SJSA1 (cell line): ENCODE measurements at regions not wholly inside any gene's neighbourhood (a gene's known extent, or its start where the extent isn't known, plus 50 kb on each side); places are given as distances from the start of the nearest gene placed in this dataset.
A peak's percentile ranks its signal among the peaks of the same experiment; 100 is the strongest.

ENCODE experiments used
- DNase-seq, 2 experiments: peaks; one replicate each; pipeline ENCODE4 v3.0.0-alpha.2; 2015 to 2020; ENCODE audit warnings: low spot score in 2 of 2, low read depth in 1 of 2
- H3K27ac ChIP-seq: fragments of 250-450 bp; sonication (Bioruptor Pico); 2 replicates; pipeline ENCODE4 v1.5.1; 2020; ENCODE audit warnings: mild to moderate bottlenecking, moderate library complexity
- H3K27me3 ChIP-seq: fragments of 250-450 bp; sonication (Bioruptor Pico); replicated peaks from 2 replicates; pipeline ENCODE4 v1.5.1; 2020; ENCODE audit warnings: mild to moderate bottlenecking, moderate library complexity
- H3K36me3 ChIP-seq: fragments of 250-450 bp; sonication (Bioruptor Pico); 2 replicates; pipeline ENCODE4 v1.5.1; 2020; ENCODE audit warnings: mild to moderate bottlenecking
- H3K4me1 ChIP-seq: fragments of 250-450 bp; sonication (Bioruptor Pico); replicated peaks from 2 replicates; pipeline ENCODE4 v1.6.1; 2021; ENCODE audit warnings: mild to moderate bottlenecking
- H3K4me3 ChIP-seq: fragments of 250-450 bp; sonication (Bioruptor Pico); 2 replicates; pipeline ENCODE4 v1.5.1; 2020; ENCODE audit warnings: mild to moderate bottlenecking
- H3K9me3 ChIP-seq: fragments of 250-450 bp; sonication (Bioruptor Pico); replicated peaks from 2 replicates; pipeline ENCODE4 v1.5.1; 2020; ENCODE audit warnings: mild to moderate bottlenecking

DNA sequence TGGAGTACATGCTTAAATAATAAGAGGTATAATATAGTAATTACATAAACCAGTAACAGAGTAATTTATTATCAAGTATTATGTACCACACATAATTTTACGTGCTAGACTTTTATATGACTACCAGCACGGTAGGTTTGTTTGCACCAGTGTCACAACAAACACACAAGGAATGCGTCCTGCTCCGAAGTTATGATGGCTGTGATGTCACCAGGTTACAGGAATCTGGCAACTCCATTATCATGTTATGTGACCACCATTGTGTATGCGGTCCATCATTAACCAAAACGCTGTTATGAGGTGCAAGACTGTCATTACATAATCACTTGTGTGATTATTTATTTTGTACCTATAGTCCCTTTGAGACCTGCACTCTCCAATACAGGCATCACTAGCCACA is 235.2 kb upstream of the PMEPA1 start:
- peaks cover 15% of the 10 kb centered on the region for H3K4me1 ChIP-seq
- no peak overlapping the region for H3K4me3 ChIP-seq
- DNase-seq, result no peak
- no peaks in the 10 kb centered on the region for H3K36me3 ChIP-seq
- H3K9me3 ChIP-seq, result no peaks in the 10 kb centered on the region
- H3K27me3 ChIP-seq, result no peaks in the 10 kb centered on the region
- no peak overlapping the region for H3K27ac ChIP-seq

DNA sequence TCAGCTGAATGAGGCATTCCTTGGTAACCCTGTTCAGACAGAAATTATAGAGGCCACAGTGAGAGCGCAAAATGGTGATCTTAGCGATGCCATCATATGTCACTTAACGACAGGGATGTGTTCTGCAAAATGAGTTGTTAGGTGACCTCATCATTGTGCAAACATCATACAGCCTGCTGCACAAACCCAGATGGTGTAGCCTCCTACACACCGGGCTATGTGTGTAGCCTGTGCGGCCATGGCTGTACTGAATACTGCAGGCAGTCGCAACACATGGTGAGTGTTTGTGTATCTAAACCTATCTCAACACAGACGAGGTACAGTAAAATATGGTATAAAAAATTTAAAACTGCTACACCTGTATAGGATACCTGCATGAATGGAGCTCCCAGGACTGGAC is 234.1 kb upstream of the PMEPA1 start:
- H3K4me1 ChIP-seq, result peaks cover 15% of the 10 kb centered on the region
- H3K9me3 ChIP-seq, result no peaks in the 10 kb centered on the region
- DNase-seq, result no peak
- no peaks in the 10 kb centered on the region for H3K27me3 ChIP-seq
- H3K27ac ChIP-seq, result no peak overlapping the region
- no peak overlapping the region for H3K4me3 ChIP-seq
- H3K36me3 ChIP-seq, result no peaks in the 10 kb centered on the region

DNA sequence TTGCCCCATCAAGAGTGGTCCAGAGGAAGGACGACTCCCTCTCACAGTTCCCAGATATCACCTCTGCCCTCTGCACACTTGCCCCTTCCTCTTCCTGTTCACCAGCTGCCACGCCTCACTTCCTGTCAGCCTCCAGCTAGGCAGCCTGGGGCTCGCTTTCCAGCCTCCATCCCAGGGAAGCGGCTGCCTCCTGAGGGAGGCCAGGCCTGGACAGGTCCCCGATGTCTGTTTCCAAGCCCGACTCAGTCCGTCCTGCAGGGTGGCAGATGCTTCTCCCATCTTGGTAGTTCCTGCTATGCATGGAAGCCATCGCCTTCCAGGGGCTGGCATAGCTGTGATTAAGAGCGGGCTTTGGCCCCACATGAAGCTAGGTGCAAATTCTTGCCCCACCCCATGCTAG is 233.5 kb upstream of the PMEPA1 start:
- no peaks in the 10 kb centered on the region for H3K27me3 ChIP-seq
- DNase-seq, result no peak
- H3K4me3 ChIP-seq, result no peak overlapping the region
- H3K4me1 ChIP-seq, result peaks cover 12% of the 10 kb centered on the region
- H3K36me3 ChIP-seq, result no peaks in the 10 kb centered on the region
- H3K27ac ChIP-seq, result no peak overlapping the region
- H3K9me3 ChIP-seq, result no peaks in the 10 kb centered on the region

DNA sequence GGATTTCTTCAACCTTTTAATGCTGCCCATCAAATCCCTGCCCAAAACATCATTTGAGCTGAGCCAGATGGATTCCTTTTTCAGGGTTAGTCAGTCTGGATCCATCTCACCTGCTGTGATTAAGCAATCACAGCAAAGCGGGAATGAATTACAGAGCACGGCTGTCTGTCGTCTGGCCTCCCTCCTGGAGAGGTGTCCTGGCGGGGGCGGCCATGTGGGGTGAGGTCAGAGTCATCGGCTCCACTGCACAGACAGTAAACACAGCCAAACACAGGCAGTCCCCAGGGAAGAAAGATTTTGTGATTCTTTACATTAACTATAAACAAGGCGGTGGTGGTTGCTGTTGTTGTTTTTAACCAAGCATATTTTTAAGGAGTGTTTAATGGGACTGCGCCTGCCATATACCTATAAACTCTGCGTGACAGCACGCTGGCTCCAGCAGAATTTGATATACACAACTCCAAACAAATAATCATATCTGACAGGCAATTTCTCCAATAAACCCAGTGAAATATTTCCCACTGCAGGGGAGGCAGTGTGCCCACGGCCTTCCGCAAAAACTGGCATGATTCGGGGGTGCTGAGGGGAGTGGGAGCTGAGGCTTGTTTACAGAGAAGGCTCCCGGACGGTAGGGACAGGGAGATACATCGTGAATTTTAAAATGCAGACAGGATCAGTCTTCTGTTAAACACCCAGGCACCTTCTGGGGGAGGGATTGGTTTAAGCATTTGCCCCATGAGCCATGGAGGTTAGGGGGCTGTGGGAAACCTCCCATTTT is 232.0 kb upstream of the PMEPA1 start:
- no peak overlapping the region for H3K27ac ChIP-seq
- H3K4me1 ChIP-seq, result peaks cover 6% of the 10 kb centered on the region
- no peak for DNase-seq
- no peaks in the 10 kb centered on the region for H3K27me3 ChIP-seq
- H3K9me3 ChIP-seq, result no peaks in the 10 kb centered on the region
- no peaks in the 10 kb centered on the region for H3K36me3 ChIP-seq
- H3K4me3 ChIP-seq, result no peak overlapping the region

DNA sequence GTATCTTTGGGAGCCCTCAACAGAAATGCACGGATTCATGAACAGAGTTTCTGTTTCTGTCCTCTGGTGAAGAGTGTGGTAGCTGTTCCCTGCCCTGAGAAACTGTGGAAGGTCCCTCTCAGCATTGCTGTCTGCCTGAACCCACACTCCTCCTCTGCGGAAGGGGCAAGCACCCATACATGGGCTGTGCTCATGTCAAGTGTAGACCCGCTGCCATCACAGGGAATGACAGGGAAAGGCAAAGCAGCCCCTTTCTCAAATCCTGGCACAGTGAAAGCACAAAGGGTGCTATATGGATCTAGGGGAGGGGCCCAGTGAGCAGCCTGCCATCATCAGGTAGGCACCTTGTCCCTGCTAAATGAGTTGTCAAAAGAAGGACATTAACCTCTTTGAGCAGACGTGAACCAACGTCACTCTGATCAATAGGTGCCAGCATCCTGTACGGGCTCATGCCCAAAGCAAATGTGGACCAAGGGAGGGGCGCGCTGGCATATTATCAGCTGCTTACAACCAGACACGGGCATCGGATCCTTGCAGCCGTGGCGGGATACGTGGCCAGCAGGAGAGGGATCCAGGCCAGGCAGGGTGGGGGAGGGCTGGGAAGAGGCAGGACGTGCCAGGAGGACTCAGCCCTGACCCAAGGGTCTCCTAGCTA is 231.2 kb upstream of the PMEPA1 start:
- DNase-seq, result no peak
- Histone ChIP-seq H3K4me1 (peaks cover 6% of the 10 kb centered on the region), H3K9me3 (no peaks in the 10 kb centered on the region), H3K4me3 (no peak overlapping the region), H3K36me3 (no peaks in the 10 kb centered on the region), H3K27ac (no peak overlapping the region), H3K27me3 (no peaks in the 10 kb centered on the region)

DNA sequence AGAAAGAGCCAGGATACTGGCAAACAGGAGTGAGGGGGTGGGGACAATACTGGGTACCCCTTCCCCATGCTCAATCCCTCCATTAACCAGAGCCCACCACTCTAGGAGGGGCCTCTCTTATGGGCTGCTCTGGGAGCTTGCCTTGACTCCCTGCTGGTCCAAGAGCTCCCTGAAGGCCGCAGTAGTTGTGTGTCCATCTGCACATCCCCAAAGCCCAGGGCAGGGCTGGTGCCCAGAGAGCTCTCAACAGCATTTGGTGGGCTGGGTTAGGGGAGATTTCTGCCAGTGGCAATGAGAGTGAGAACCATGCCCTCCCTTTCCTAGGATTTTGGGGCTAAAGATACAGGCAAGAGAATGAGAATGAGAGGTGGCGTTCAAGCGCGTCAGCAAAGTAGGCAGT is 230.6 kb upstream of the PMEPA1 start:
- Histone ChIP-seq H3K9me3 (no peaks in the 10 kb centered on the region), H3K27me3 (no peaks in the 10 kb centered on the region), H3K27ac (no peak overlapping the region), H3K4me3 (no peak overlapping the region), H3K36me3 (no peaks in the 10 kb centered on the region), H3K4me1 (peaks cover 6% of the 10 kb centered on the region)
- no peak for DNase-seq

DNA sequence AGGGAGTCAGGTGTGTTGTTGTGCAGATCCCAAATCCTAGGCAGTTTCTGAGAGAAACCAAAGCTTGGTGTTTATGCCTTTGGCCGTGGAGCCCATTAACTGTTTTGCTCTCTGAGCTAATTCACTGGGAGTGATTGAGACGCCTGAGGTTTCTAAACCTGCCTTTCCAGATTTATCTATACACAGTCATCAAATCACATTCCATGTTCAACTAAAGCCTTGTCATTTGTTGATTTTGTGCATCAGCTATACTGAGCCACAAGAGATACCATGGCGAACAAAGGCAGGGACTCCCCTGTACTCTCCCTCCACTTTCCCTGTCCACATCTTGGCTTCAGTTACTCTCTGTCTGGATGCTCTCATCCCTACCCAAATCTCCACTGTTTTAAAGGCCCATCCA is 229.7 kb upstream of the PMEPA1 start:
- no peak for DNase-seq
- Histone ChIP-seq H3K36me3 (no peaks in the 10 kb centered on the region), H3K9me3 (no peaks in the 10 kb centered on the region), H3K4me1 (peaks cover 7% of the 10 kb centered on the region), H3K4me3 (no peak overlapping the region), H3K27ac (no peak overlapping the region), H3K27me3 (no peaks in the 10 kb centered on the region)

DNA sequence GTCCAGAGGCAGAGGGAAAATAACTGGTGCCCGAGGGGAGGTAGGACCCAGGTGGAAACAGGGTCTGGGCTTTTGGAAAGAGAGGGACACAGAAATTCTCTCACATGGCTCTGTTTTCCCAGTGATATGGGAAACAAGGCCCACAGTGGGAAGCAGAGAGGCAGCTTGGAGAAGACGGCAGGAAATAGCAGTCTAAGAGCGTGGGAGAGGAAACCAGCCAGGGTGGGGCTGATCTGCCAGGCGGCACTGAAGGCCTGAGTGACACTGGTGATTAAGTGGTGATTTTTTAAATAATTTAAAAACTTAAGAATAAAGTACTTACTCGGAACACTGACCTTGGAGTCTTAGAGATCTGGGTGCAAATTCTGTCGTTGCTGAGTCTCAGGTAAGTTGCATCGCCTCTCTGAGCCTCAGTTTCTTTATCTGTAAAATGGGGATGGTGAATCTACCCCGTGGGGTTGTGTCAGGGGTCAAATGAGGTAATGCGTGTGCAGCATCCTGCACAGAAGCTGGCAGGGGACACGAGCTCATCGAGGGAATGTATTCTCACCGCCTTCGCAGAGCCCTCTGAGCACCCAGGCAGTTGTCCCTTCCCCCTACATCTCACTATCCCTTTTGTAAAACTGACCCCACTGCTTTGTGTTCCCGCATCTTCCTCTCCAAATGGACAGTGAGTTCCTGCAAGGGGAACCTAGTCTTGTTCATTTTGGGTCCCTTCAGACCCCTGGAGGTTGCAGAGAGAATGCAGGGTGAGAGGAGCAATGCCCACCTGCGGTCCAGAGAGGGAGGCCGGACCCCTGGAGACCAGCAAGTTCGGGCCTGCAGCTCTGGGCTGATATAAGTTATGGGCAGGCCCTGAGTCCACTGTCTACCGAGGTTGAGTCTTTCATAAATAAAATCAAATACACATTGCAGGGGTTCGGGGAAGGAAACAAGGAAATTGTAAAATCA is 228.6 kb upstream of the PMEPA1 start:
- DNase-seq, result no peak
- Histone ChIP-seq H3K4me1 (peaks cover 14% of the 10 kb centered on the region), H3K27ac (no peak overlapping the region), H3K9me3 (no peaks in the 10 kb centered on the region), H3K36me3 (no peaks in the 10 kb centered on the region), H3K27me3 (no peaks in the 10 kb centered on the region), H3K4me3 (no peak overlapping the region)

DNA sequence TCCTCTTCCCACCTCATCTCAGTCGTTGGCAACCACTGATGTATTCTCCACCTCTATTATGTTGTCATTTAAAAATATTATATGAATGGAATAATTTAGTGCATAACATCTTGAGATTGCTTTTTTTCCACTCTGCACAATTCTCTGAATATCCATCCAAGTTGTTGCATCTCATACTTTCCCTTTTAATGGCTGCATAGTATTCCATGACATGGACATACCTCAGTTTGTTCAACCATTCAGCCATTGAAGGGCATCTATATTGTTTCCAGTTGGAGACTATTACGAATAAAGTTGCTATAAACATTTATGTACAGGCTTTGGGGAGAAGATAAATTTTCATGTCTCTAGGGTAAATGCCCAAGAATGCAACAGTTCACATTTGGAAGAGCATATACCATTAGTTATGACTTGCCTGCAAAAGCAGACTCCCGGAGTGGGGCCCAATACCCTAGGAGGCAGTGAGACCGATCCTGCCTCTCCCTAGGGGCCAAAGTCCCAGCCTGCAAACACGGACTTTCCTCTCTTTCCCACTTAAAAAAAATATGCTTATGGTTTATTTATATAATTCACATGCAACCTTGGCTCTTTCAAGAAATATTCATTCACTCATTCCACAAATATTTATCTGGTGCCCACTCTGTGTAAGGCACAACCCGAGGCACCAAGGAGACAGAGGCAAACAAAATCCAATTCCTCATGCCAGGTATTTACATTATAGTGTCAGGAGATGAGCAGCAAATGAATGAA is 227.0 kb upstream of the PMEPA1 start:
- Histone ChIP-seq H3K27me3 (no peaks in the 10 kb centered on the region), H3K4me1 (peaks cover 21% of the 10 kb centered on the region), H3K9me3 (no peaks in the 10 kb centered on the region), H3K27ac (no peak overlapping the region), H3K36me3 (no peaks in the 10 kb centered on the region), H3K4me3 (no peak overlapping the region)
- DNase-seq, result peak in 1 of 2 experiments; percentile 62

DNA sequence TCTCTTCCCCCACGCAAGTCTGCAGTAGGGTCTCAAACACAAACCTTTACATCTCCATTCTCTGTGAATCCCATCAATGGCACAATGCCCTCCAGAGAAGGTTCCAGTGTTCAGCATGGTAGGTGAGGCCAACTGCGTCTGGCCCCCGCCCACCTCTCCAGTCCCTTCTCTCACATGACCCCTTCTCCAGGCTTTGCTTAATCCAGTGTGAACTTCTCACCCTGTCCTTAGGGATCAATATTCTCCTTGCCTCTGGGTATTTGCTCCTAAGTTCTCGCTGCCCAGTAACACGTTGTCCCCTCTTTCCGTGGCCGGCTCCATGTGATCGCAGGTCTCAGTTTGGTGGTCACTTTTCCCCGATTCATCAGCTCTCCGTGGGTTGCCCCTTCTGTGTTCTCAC is 225.1 kb upstream of the PMEPA1 start:
- H3K9me3 ChIP-seq, result no peaks in the 10 kb centered on the region
- H3K27ac ChIP-seq, result no peak overlapping the region
- no peak for DNase-seq
- no peaks in the 10 kb centered on the region for H3K36me3 ChIP-seq
- peaks cover 21% of the 10 kb centered on the region for H3K4me1 ChIP-seq
- H3K27me3 ChIP-seq, result no peaks in the 10 kb centered on the region
- no peak overlapping the region for H3K4me3 ChIP-seq

DNA sequence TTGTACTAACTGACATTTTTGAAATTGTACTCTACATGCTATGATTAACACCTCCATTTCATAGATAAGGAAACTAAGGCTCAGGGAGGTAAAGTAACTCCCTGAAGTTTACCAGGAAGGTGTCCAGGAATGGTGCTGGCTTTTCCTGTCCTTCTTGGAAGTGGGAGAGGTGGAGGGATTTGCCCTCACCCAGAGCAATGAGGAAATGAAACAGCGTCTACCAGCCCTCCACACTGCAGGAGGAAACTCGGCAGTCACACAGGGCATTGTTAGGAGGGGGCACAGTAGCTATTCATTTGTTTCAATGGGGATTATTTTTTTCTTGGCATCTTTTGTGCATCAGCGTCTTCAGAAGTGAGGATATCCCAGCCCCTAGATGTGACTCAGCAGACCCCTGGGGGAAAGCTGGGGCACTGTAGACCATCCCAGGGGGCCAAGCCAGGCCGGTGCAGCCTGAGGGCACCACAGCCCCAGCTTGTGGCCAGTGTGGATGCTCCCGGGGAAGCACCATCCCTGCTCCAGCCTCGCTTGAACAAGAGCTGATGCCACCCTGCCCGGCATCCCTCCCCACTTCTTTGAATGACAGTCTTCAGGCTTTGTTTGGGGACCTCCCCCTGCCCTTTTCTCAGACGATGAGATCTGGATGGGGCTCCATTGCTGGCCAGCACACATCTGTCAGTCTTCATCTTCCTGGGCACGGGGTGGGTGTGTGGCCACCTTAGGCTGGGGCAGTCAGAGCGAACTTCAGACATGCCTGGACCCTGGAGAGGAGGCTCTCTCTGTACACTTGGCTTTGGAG is 224.4 kb upstream of the PMEPA1 start:
- no peaks in the 10 kb centered on the region for H3K36me3 ChIP-seq
- no peaks in the 10 kb centered on the region for H3K27me3 ChIP-seq
- peaks cover 21% of the 10 kb centered on the region for H3K4me1 ChIP-seq
- H3K9me3 ChIP-seq, result no peaks in the 10 kb centered on the region
- peak in 1 of 2 experiments; percentile 13 for DNase-seq
- H3K27ac ChIP-seq, result no peak overlapping the region
- H3K4me3 ChIP-seq, result no peak overlapping the region

DNA sequence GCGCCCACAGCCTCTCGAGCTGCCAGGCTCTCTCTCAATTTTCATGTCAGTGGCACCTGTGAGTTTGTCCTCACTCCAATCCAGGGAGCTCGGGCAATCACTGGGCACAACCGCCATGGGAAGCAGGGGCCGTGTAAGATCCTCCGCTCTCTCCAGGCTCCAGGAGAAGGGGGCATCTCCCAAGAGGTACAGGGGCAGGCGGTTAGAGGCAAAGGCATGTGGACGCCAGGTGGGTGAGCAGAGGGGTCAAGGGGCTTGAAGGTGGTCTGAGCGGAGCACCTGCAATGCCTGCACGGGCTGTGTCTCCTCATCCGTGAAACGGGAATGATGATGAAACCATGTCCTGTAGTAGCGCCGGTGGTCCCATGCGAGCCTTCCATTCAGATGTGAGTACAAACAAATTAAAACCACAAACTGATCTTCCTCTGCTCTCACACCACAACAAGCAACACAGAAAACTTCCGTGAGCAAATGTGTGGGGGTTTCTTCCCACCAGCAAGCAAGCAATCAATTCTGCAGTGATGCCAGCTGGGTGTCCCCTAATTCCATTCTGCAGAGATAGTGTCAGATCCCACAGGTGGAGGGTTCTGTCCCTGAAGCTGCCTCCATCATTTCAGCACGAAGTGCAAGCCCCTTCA is 222.5 kb upstream of the PMEPA1 start:
- H3K36me3 ChIP-seq, result no peaks in the 10 kb centered on the region
- DNase-seq, result peak in 1 of 2 experiments; percentile 17
- no peaks in the 10 kb centered on the region for H3K9me3 ChIP-seq
- peaks cover 33% of the 10 kb centered on the region for H3K4me1 ChIP-seq
- H3K27ac ChIP-seq, result no peak overlapping the region
- no peak overlapping the region for H3K4me3 ChIP-seq
- no peaks in the 10 kb centered on the region for H3K27me3 ChIP-seq
